ENCODE measurements at regions not wholly inside any gene's neighbourhood (a gene's known extent, or its start where the extent isn't known, plus 50 kb on each side); places are given as distances from the start of the nearest gene placed in this dataset.

GRCh38 chr3:28756056-28756455 lies 407.4 kb upstream of the AZI2 start:
- Histone ChIP-seq H3K4me1 (no peaks in the 10 kb centered on the region), H3K27me3 (no peaks in the 10 kb centered on the region), H3K9me3 (peaks cover 0 to 7% (median 0%) of the 10 kb centered on the region in 4 donors), H3K36me3 (no peaks in the 10 kb centered on the region), H3K27ac (replicated peaks in 1 of 4) (no peak overlapping the region), H3K4me3 (no peak overlapping the region)
- no peak for TF ChIP-seq POLR2A (IDR thresholded peaks at IDR 0.05; ENCODE audit: low read depth)
- no peak for TF ChIP-seq EP300 (IDR thresholded peaks at IDR 0.05)
- TF ChIP-seq POLR2AphosphoS5 (IDR thresholded peaks at IDR 0.05) = no peak
- no peak for TF ChIP-seq CTCF (IDR thresholded peaks at IDR 0.05)
- intact Hi-C loops (cut with DNase I) = no loop called here
- WGBS = 68% methylated on average over 1 of the region's 1 CpG
- DNase-seq (ENCODE audit: extremely low spot score) = no peak

DNA sequence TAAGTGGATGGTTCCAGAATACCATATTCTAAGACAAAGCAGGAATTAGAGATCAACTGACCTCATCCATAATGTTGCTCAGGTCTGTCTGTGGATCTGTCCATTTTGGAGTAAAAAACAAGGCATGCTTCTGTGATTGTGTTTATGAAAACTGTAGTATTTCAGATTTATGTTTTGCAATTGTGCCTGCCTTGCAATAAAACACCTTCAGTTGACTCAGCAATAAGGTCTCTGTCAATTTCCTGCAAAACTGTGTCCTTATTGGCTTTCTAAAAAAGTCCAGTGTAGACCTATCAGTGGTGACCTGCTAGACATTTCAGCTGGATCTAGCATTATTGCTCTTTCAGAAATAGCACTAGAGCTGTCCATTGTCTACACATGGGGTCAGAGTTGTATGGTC lies 409.5 kb upstream of the AZI2 start:
- TF ChIP-seq POLR2AphosphoS5 (IDR thresholded peaks at IDR 0.05) (no peak), EP300 (IDR thresholded peaks at IDR 0.05) (no peak), POLR2A (IDR thresholded peaks at IDR 0.05; ENCODE audit: low read depth) (no peak), CTCF (IDR thresholded peaks at IDR 0.05) (no peak)
- intact Hi-C loops (cut with DNase I) = no loop called here

GRCh38 chr3:28761375-28761774 lies 412.8 kb upstream of the AZI2 start:
- intact Hi-C loops (cut with DNase I) = no loop called here
- Histone ChIP-seq H3K4me3 (no peak overlapping the region), H3K4me1 (no peaks in the 10 kb centered on the region), H3K36me3 (no peaks in the 10 kb centered on the region), H3K27me3 (no peaks in the 10 kb centered on the region), H3K9me3 (no peaks in the 10 kb centered on the region), H3K27ac (replicated peaks in 1 of 4) (no peak overlapping the region)
- no peak for TF ChIP-seq CTCF (IDR thresholded peaks at IDR 0.05)
- no peak for TF ChIP-seq POLR2A (IDR thresholded peaks at IDR 0.05; ENCODE audit: low read depth)
- no peak for TF ChIP-seq POLR2AphosphoS5 (IDR thresholded peaks at IDR 0.05)
- no peak for TF ChIP-seq EP300 (IDR thresholded peaks at IDR 0.05)
- 39% methylated on average over 1 of the region's 1 CpG for WGBS
- no peak for DNase-seq (ENCODE audit: extremely low spot score)

More for the DNA sequence above, 409.5 kb upstream of the AZI2 start:
- Histone ChIP-seq H3K27me3 (no peaks in the 10 kb centered on the region), H3K36me3 (no peaks in the 10 kb centered on the region), H3K4me3 (no peak overlapping the region), H3K4me1 (no peaks in the 10 kb centered on the region), H3K27ac (replicated peaks in 1 of 4) (no peak overlapping the region), H3K9me3 (no peaks in the 10 kb centered on the region)
- no peak for DNase-seq (ENCODE audit: extremely low spot score)

DNA sequence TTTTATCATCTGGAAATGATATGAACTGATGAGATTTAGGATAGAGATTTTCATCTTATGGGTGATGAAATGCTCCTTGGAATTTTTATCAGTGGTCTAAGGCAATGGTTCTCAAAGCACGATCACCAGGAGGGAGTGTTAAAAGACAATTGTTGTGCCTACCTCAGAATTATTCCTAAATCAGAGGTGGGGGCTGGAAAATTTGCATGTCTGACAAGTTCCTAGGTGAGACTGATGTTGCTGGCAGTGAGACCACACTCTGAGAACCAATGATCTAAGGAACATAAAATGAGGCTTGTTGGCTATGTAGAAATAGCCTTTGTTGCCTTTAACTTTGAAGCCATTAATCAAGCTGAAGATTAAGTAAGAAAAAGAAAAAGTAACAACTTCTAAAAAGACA lies 416.6 kb upstream of the AZI2 start:
- DNase-seq (ENCODE audit: extremely low spot score) = no peak
- no peaks in the 10 kb centered on the region for H3K4me1 ChIP-seq

More for the DNA sequence above, 416.6 kb upstream of the AZI2 start:
- Histone ChIP-seq H3K9me3 (peaks cover 0 to 8% (median 3%) of the 10 kb centered on the region in 4 donors), H3K36me3 (no peaks in the 10 kb centered on the region), H3K4me3 (no peak overlapping the region), H3K27me3 (no peaks in the 10 kb centered on the region), H3K27ac (replicated peaks in 1 of 4) (no peak overlapping the region)
- intact Hi-C loops (cut with DNase I) = no loop called here
- TF ChIP-seq EP300 (IDR thresholded peaks at IDR 0.05) (no peak), CTCF (IDR thresholded peaks at IDR 0.05) (no peak), POLR2A (IDR thresholded peaks at IDR 0.05; ENCODE audit: low read depth) (no peak), POLR2AphosphoS5 (IDR thresholded peaks at IDR 0.05) (no peak)
- WGBS = 83% methylated on average over 1 of the region's 1 CpG

All from esophagus muscularis mucosa (tissue), 4 donors.